ENCODE measurements at regions not wholly inside any gene's neighbourhood (a gene's known extent, or its start where the extent isn't known, plus 50 kb on each side); places are given as distances from the start of the nearest gene placed in this dataset.

GRCh38 chr12:113634982-113635381 is 163.3 kb upstream of the LHX5 start:
- no peak for TF ChIP-seq CTCF (IDR thresholded peaks at IDR 0.05; ENCODE audit: low read length, missing control alignments)
- DNase-seq (ENCODE audit: low read depth) = no peak

GRCh38 chr12:113634474-113634873 is 162.8 kb upstream of the LHX5 start:
- H3K4me3 ChIP-seq (replicated peaks; ENCODE audit: low read depth, low read length) = no peak overlapping the region
- no peak for TF ChIP-seq CTCF (IDR thresholded peaks at IDR 0.05; ENCODE audit: low read length, missing control alignments)
- DNase-seq (ENCODE audit: low read depth) = no peak

More at GRCh38 chr12:113634982-113635381, 163.3 kb upstream of the LHX5 start:
- no peak overlapping the region for H3K4me3 ChIP-seq (replicated peaks; ENCODE audit: low read depth, low read length)

- no peak for TF ChIP-seq CTCF (IDR thresholded peaks at IDR 0.05; ENCODE audit: low read length, missing control alignments)
- H3K4me3 ChIP-seq (replicated peaks; ENCODE audit: low read depth, low read length) = no peak overlapping the region
- DNase-seq (ENCODE audit: low read depth) = no peak
These were observed 162.1 kb upstream of the LHX5 start for GRCh38 chr12:113633678-113634332.

- DNase-seq (ENCODE audit: low read depth) = no peak
- no peak for TF ChIP-seq CTCF (IDR thresholded peaks at IDR 0.05; ENCODE audit: low read length, missing control alignments)
- H3K4me3 ChIP-seq (replicated peaks; ENCODE audit: low read depth, low read length) = no peak overlapping the region
These were observed 159.0 kb upstream of the LHX5 start for GRCh38 chr12:113630625-113631024.

GRCh38 chr12:113625499-113625898 is 153.8 kb upstream of the LHX5 start:
- no peak for DNase-seq (ENCODE audit: low read depth)
- no peak overlapping the region for H3K4me3 ChIP-seq (replicated peaks; ENCODE audit: low read depth, low read length)
- TF ChIP-seq CTCF (IDR thresholded peaks at IDR 0.05; ENCODE audit: low read length, missing control alignments) = no peak

- DNase-seq (ENCODE audit: low read depth) = no peak
- no peak overlapping the region for H3K4me3 ChIP-seq (replicated peaks; ENCODE audit: low read depth, low read length)
These were observed 150.7 kb upstream of the LHX5 start for GRCh38 chr12:113622410-113622809.

More at GRCh38 chr12:113622410-113622809, 150.7 kb upstream of the LHX5 start:
- no peak for TF ChIP-seq CTCF (IDR thresholded peaks at IDR 0.05; ENCODE audit: low read length, missing control alignments)
